ENCODE measurements at regions not wholly inside any gene's neighbourhood (a gene's known extent, or its start where the extent isn't known, plus 50 kb on each side); places are given as distances from the start of the nearest gene placed in this dataset.

- H3K27ac ChIP-seq (ENCODE audit: insufficient read depth in 1 of 2, low read depth in 1 of 2, low read length in 2 of 2, poor library complexity in 1 of 2, severe bottlenecking in 2 of 2) = no peak overlapping the region
- no peaks in the 10 kb centered on the region for H3K36me3 ChIP-seq (ENCODE audit: control insufficient read depth in 4 of 4, insufficient read depth in 4 of 4, low read length in 3 of 4)
- no peak for DNase-seq
- no peaks in the 10 kb centered on the region for H3K27me3 ChIP-seq (replicated peaks in 2 of 5; ENCODE audit: control insufficient read depth in 4 of 5, insufficient read depth in 5 of 5, low read length in 4 of 5)
- H3K9me3 ChIP-seq (ENCODE audit: control extremely low read depth in 1 of 5, control insufficient read depth in 4 of 5, insufficient read depth in 2 of 5, low read depth in 1 of 5, low read length in 4 of 5) = no peaks in the 10 kb centered on the region
- H3K4me1 ChIP-seq (ENCODE audit: control extremely low read depth in 1 of 4, control insufficient read depth in 4 of 4, insufficient read depth in 4 of 4, low read length in 3 of 4) = no peaks in the 10 kb centered on the region
- ChIA-PET CTCF (no interaction called here), POLR2A (no interaction called here)
- 56% methylated on average over 3 of the region's 5 CpGs for WGBS (ENCODE audit: insufficient coverage)
- no peak overlapping the region for H3K4me3 ChIP-seq (ENCODE audit: control insufficient read depth in 1 of 7, extremely low read depth in 1 of 7, insufficient read depth in 4 of 7, low read depth in 2 of 7, low read length in 6 of 7)
Observed at GRCh38 chr20:52899041-52899608, 73.0 kb upstream of the TSHZ2 start.

GRCh38 chr20:52896348-52896747 lies 75.8 kb upstream of the TSHZ2 start:
- Histone ChIP-seq H3K4me3 (ENCODE audit: control insufficient read depth in 1 of 7, extremely low read depth in 1 of 7, insufficient read depth in 4 of 7, low read depth in 2 of 7, low read length in 6 of 7) (no peak overlapping the region), H3K27ac (ENCODE audit: insufficient read depth in 1 of 2, low read depth in 1 of 2, low read length in 2 of 2, poor library complexity in 1 of 2, severe bottlenecking in 2 of 2) (no peak overlapping the region), H3K27me3 (replicated peaks in 2 of 5; ENCODE audit: control insufficient read depth in 4 of 5, insufficient read depth in 5 of 5, low read length in 4 of 5) (no peaks in the 10 kb centered on the region), H3K36me3 (ENCODE audit: control insufficient read depth in 4 of 4, insufficient read depth in 4 of 4, low read length in 3 of 4) (no peaks in the 10 kb centered on the region), H3K9me3 (ENCODE audit: control extremely low read depth in 1 of 5, control insufficient read depth in 4 of 5, insufficient read depth in 2 of 5, low read depth in 1 of 5, low read length in 4 of 5) (no peaks in the 10 kb centered on the region), H3K4me1 (ENCODE audit: control extremely low read depth in 1 of 4, control insufficient read depth in 4 of 4, insufficient read depth in 4 of 4, low read length in 3 of 4) (no peaks in the 10 kb centered on the region)
- ChIA-PET CTCF (no interaction called here), POLR2A (no interaction called here)
- DNase-seq = no peak
- 50% methylated on average over 2 of the region's 3 CpGs for WGBS (ENCODE audit: insufficient coverage)

- WGBS (ENCODE audit: insufficient coverage) = 58% methylated on average over 6 of the region's 8 CpGs
- Histone ChIP-seq H3K4me3 (ENCODE audit: control insufficient read depth in 1 of 7, extremely low read depth in 1 of 7, insufficient read depth in 4 of 7, low read depth in 2 of 7, low read length in 6 of 7) (no peak overlapping the region), H3K36me3 (ENCODE audit: control insufficient read depth in 4 of 4, insufficient read depth in 4 of 4, low read length in 3 of 4) (no peaks in the 10 kb centered on the region), H3K27me3 (replicated peaks in 2 of 5; ENCODE audit: control insufficient read depth in 4 of 5, insufficient read depth in 5 of 5, low read length in 4 of 5) (no peaks in the 10 kb centered on the region), H3K4me1 (ENCODE audit: control extremely low read depth in 1 of 4, control insufficient read depth in 4 of 4, insufficient read depth in 4 of 4, low read length in 3 of 4) (no peaks in the 10 kb centered on the region), H3K9me3 (ENCODE audit: control extremely low read depth in 1 of 5, control insufficient read depth in 4 of 5, insufficient read depth in 2 of 5, low read depth in 1 of 5, low read length in 4 of 5) (no peaks in the 10 kb centered on the region), H3K27ac (ENCODE audit: insufficient read depth in 1 of 2, low read depth in 1 of 2, low read length in 2 of 2, poor library complexity in 1 of 2, severe bottlenecking in 2 of 2) (no peak overlapping the region)
- no peak for DNase-seq
- POLR2A ChIA-PET = no interaction called here
- CTCF ChIA-PET = no interaction called here
Observed at GRCh38 chr20:52895701-52896100, 76.5 kb upstream of the TSHZ2 start.

GRCh38 chr20:52895235-52895634 lies 76.9 kb upstream of the TSHZ2 start:
- H3K4me3 ChIP-seq (ENCODE audit: control insufficient read depth in 1 of 7, extremely low read depth in 1 of 7, insufficient read depth in 4 of 7, low read depth in 2 of 7, low read length in 6 of 7) = no peak overlapping the region
- no peaks in the 10 kb centered on the region for H3K4me1 ChIP-seq (ENCODE audit: control extremely low read depth in 1 of 4, control insufficient read depth in 4 of 4, insufficient read depth in 4 of 4, low read length in 3 of 4)
- CTCF ChIA-PET = no interaction called here
- no peaks in the 10 kb centered on the region for H3K9me3 ChIP-seq (ENCODE audit: control extremely low read depth in 1 of 5, control insufficient read depth in 4 of 5, insufficient read depth in 2 of 5, low read depth in 1 of 5, low read length in 4 of 5)
- 56% methylated on average over 7 of the region's 7 CpGs for WGBS (ENCODE audit: insufficient coverage)
- no peaks in the 10 kb centered on the region for H3K27me3 ChIP-seq (replicated peaks in 2 of 5; ENCODE audit: control insufficient read depth in 4 of 5, insufficient read depth in 5 of 5, low read length in 4 of 5)
- no peak for DNase-seq
- H3K27ac ChIP-seq (ENCODE audit: insufficient read depth in 1 of 2, low read depth in 1 of 2, low read length in 2 of 2, poor library complexity in 1 of 2, severe bottlenecking in 2 of 2) = no peak overlapping the region
- POLR2A ChIA-PET = no interaction called here
- H3K36me3 ChIP-seq (ENCODE audit: control insufficient read depth in 4 of 4, insufficient read depth in 4 of 4, low read length in 3 of 4) = no peaks in the 10 kb centered on the region

- H3K4me3 ChIP-seq (ENCODE audit: control insufficient read depth in 1 of 7, extremely low read depth in 1 of 7, insufficient read depth in 4 of 7, low read depth in 2 of 7, low read length in 6 of 7) = no peak overlapping the region
- whole genome bisulfite sequencing (ENCODE audit: insufficient coverage) = no CpG with 5 or more reads among the region's 4 CpGs
- no peaks in the 10 kb centered on the region for H3K27me3 ChIP-seq (replicated peaks in 2 of 5; ENCODE audit: control insufficient read depth in 4 of 5, insufficient read depth in 5 of 5, low read length in 4 of 5)
- H3K27ac ChIP-seq (ENCODE audit: insufficient read depth in 1 of 2, low read depth in 1 of 2, low read length in 2 of 2, poor library complexity in 1 of 2, severe bottlenecking in 2 of 2) = no peak overlapping the region
- H3K36me3 ChIP-seq (ENCODE audit: control insufficient read depth in 4 of 4, insufficient read depth in 4 of 4, low read length in 3 of 4) = no peaks in the 10 kb centered on the region
- DNase-seq = no peak
- CTCF ChIA-PET = no interaction called here
- H3K9me3 ChIP-seq (ENCODE audit: control extremely low read depth in 1 of 5, control insufficient read depth in 4 of 5, insufficient read depth in 2 of 5, low read depth in 1 of 5, low read length in 4 of 5) = no peaks in the 10 kb centered on the region
- H3K4me1 ChIP-seq (ENCODE audit: control extremely low read depth in 1 of 4, control insufficient read depth in 4 of 4, insufficient read depth in 4 of 4, low read length in 3 of 4) = no peaks in the 10 kb centered on the region
- POLR2A ChIA-PET = no interaction called here
Observed at GRCh38 chr20:52893498-52893897, 78.7 kb upstream of the TSHZ2 start.

GRCh38 chr20:52892023-52892422 lies 80.1 kb upstream of the TSHZ2 start:
- Histone ChIP-seq H3K27me3 (replicated peaks in 2 of 5; ENCODE audit: control insufficient read depth in 4 of 5, insufficient read depth in 5 of 5, low read length in 4 of 5) (no peaks in the 10 kb centered on the region), H3K9me3 (ENCODE audit: control extremely low read depth in 1 of 5, control insufficient read depth in 4 of 5, insufficient read depth in 2 of 5, low read depth in 1 of 5, low read length in 4 of 5) (no peaks in the 10 kb centered on the region), H3K27ac (ENCODE audit: insufficient read depth in 1 of 2, low read depth in 1 of 2, low read length in 2 of 2, poor library complexity in 1 of 2, severe bottlenecking in 2 of 2) (no peak overlapping the region), H3K36me3 (ENCODE audit: control insufficient read depth in 4 of 4, insufficient read depth in 4 of 4, low read length in 3 of 4) (no peaks in the 10 kb centered on the region), H3K4me1 (ENCODE audit: control extremely low read depth in 1 of 4, control insufficient read depth in 4 of 4, insufficient read depth in 4 of 4, low read length in 3 of 4) (no peaks in the 10 kb centered on the region), H3K4me3 (ENCODE audit: control insufficient read depth in 1 of 7, extremely low read depth in 1 of 7, insufficient read depth in 4 of 7, low read depth in 2 of 7, low read length in 6 of 7) (no peak overlapping the region)
- CTCF ChIA-PET = no interaction called here
- 100% methylated on average over 1 of the region's 2 CpGs for WGBS (ENCODE audit: insufficient coverage)
- DNase-seq = no peak
- POLR2A ChIA-PET = no interaction called here

GRCh38 chr20:52890130-52890529 lies 82.0 kb upstream of the TSHZ2 start:
- no peaks in the 10 kb centered on the region for H3K9me3 ChIP-seq (ENCODE audit: control extremely low read depth in 1 of 5, control insufficient read depth in 4 of 5, insufficient read depth in 2 of 5, low read depth in 1 of 5, low read length in 4 of 5)
- no peak overlapping the region for H3K4me3 ChIP-seq (ENCODE audit: control insufficient read depth in 1 of 7, extremely low read depth in 1 of 7, insufficient read depth in 4 of 7, low read depth in 2 of 7, low read length in 6 of 7)
- DNase-seq = no peak
- no peaks in the 10 kb centered on the region for H3K27me3 ChIP-seq (replicated peaks in 2 of 5; ENCODE audit: control insufficient read depth in 4 of 5, insufficient read depth in 5 of 5, low read length in 4 of 5)
- 87% methylated on average over 3 of the region's 3 CpGs for WGBS (ENCODE audit: insufficient coverage)
- POLR2A ChIA-PET = no interaction called here
- H3K27ac ChIP-seq (ENCODE audit: insufficient read depth in 1 of 2, low read depth in 1 of 2, low read length in 2 of 2, poor library complexity in 1 of 2, severe bottlenecking in 2 of 2) = no peak overlapping the region
- CTCF ChIA-PET = no interaction called here
- no peaks in the 10 kb centered on the region for H3K4me1 ChIP-seq (ENCODE audit: control extremely low read depth in 1 of 4, control insufficient read depth in 4 of 4, insufficient read depth in 4 of 4, low read length in 3 of 4)
- no peaks in the 10 kb centered on the region for H3K36me3 ChIP-seq (ENCODE audit: control insufficient read depth in 4 of 4, insufficient read depth in 4 of 4, low read length in 3 of 4)
